HepG2 (cell line): ENCODE measurements at regions not wholly inside any gene's neighbourhood (a gene's known extent, or its start where the extent isn't known, plus 50 kb on each side); places are given as distances from the start of the nearest gene placed in this dataset.

Experiments used
- ATAC-seq: fragments of 200-7000 bp; cut with Tn5 transposase; 3 replicates; pipeline ENCODE4 v1.9.1; 2020; ENCODE audit warnings: mild to moderate bottlenecking, moderate library complexity
- BruUV-seq: library from RNA; stranded (reverse); fragments of 400-500 nt; replicated peaks from 2 replicates; lab custom pipeline; 2021; lab: Mats Ljungman, UMichigan
- CTCF ChIA-PET: fragments of 300-600 bp; formaldehyde crosslinking; extraction: SDS; loops from one replicate; lab custom pipeline; 2021; ENCODE audit warnings: low total read pairs, inconsistent platforms, low intra/inter-chr PET ratio; lab: Yijun Ruan, JAX
- POLR2A ChIA-PET: fragments of 350-600 bp; sonication (Branson Sonifier 250); formaldehyde crosslinking; loops from one replicate; lab custom pipeline; 2020; ENCODE audit warnings: antibody characterized with exemption, inconsistent platforms; lab: Yijun Ruan, JAX
- DNase-seq: peaks from one replicate; pipeline ENCODE4 v3.0.0-alpha.2; 2015; ENCODE audit warnings: low spot score
- FAIRE-seq: peaks from 3 replicates; lab custom pipeline; 2011; peaks lifted over from hg19 to GRCh38; lab: Jason Lieb, UNC
- H2AFZ ChIP-seq: one replicate; pipeline ENCODE4 v1.6.1; 2011; ENCODE audit warnings: low read length, inconsistent platforms
- H3K27ac ChIP-seq: fragments of 300-600 bp; 3 replicates; pipeline ENCODE4 v1.8.0; 2011; ENCODE audit warnings: mixed run types, mild to moderate bottlenecking, mixed read lengths, low read length, inconsistent platforms; ENCODE audit not compliant: insufficient read depth; ENCODE audit errors: extremely low read length
- H3K27me3 ChIP-seq, 2 experiments: fragments of 200-600 bp in 1 of 2; 2 replicates in 1 of 2; 3 replicates in 1 of 2; pipeline versions ENCODE4 v1.6.0 to v1.8.0; 2011; ENCODE audit warnings: low read length in 2 of 2, mild to moderate bottlenecking in 2 of 2, moderate library complexity in 2 of 2, inconsistent platforms in 1 of 2; ENCODE audit not compliant: insufficient read depth in 2 of 2, control insufficient read depth in 1 of 2
- H3K36me3 ChIP-seq, 2 experiments: fragments of 200-600 bp in 1 of 2; replicated peaks in 1 of 2; 2 replicates in 1 of 2; 3 replicates in 1 of 2; pipeline versions ENCODE4 v1.5.1 to v1.8.0; 2011; ENCODE audit warnings: low read length in 2 of 2, inconsistent platforms in 1 of 2; ENCODE audit not compliant: insufficient read depth in 2 of 2, control insufficient read depth in 1 of 2
- H3K4me1 ChIP-seq: 2 replicates; pipeline ENCODE4 v1.5.1; 2012; ENCODE audit warnings: low read length, inconsistent platforms; ENCODE audit not compliant: insufficient read depth
- H3K4me2 ChIP-seq: 2 replicates; pipeline ENCODE4 v1.6.0; 2011; ENCODE audit warnings: low read depth, low read length, inconsistent platforms
- H3K4me3 ChIP-seq, 3 experiments: fragments of 200-600 bp in 1 of 3; sonication (generic), shearing (Covaris generic) in 1 of 3; replicated peaks in 1 of 3; 2 replicates each; pipeline ENCODE4 v1.5.1; 2011 to 2016; ENCODE audit warnings: low read length in 3 of 3, inconsistent platforms in 2 of 3, low read depth in 2 of 3, mild to moderate bottlenecking in 2 of 3, control low read depth in 1 of 3, mixed read lengths in 1 of 3; ENCODE audit not compliant: insufficient read depth in 1 of 3
- H3K79me2 ChIP-seq: one replicate; pipeline ENCODE4 v1.6.1; 2011; ENCODE audit warnings: low read length, inconsistent platforms; ENCODE audit not compliant: insufficient read depth
- H3K9ac ChIP-seq: 2 replicates; pipeline ENCODE4 v1.6.0; 2011; ENCODE audit warnings: mild to moderate bottlenecking, low read depth, low read length, inconsistent platforms; ENCODE audit not compliant: insufficient read depth
- H3K9me3 ChIP-seq: 2 replicates; pipeline ENCODE4 v1.5.1; 2012; ENCODE audit warnings: mild to moderate bottlenecking, low read length
- H4K20me1 ChIP-seq: 2 replicates; pipeline ENCODE4 v1.6.0; 2011; ENCODE audit warnings: inconsistent platforms, mild to moderate bottlenecking, low read length, moderate library complexity; ENCODE audit not compliant: insufficient read depth
- ATF7-NPFF ChIP-seq: sonication (generic); formaldehyde crosslinking; IDR thresholded peaks from 2 replicates; pipeline ENCODE4 v1.8.1; 2023; ENCODE audit warnings: mild to moderate bottlenecking, low read depth, missing genetic modification reagents, moderate library complexity
- KLF16 ChIP-seq, 2 experiments: sonication (generic) in 1 of 2; formaldehyde crosslinking in 1 of 2; IDR thresholded peaks; 2 replicates each; pipeline versions ENCODE4 v1.6.1 to v1.8.0; 2016 to 2023; ENCODE audit warnings: missing genetic modification reagents in 2 of 2, missing compliant biosample characterization in 1 of 2
- PITX1 ChIP-seq: sonication (generic); formaldehyde crosslinking; IDR thresholded peaks from 2 replicates; pipeline ENCODE4 v1.5.1; 2020; ENCODE audit warnings: mild to moderate bottlenecking, missing genetic modification reagents
- RBAK ChIP-seq: sonication (generic); formaldehyde crosslinking; IDR thresholded peaks from 2 replicates; pipeline ENCODE4 v1.5.1; 2020; ENCODE audit warnings: mild to moderate bottlenecking, missing genetic modification reagents
- SNAPC2 ChIP-seq: sonication (generic); formaldehyde crosslinking; IDR thresholded peaks from 2 replicates; pipeline ENCODE4 v1.8.1; 2022; ENCODE audit warnings: mild to moderate bottlenecking, missing genetic modification reagents
- SP140L ChIP-seq: sonication (generic); formaldehyde crosslinking; IDR thresholded peaks from 2 replicates; pipeline ENCODE4 v1.4.0; 2020; ENCODE audit warnings: missing genetic modification reagents, borderline replicate concordance
- TCF7 ChIP-seq: sonication (generic); IDR thresholded peaks from 2 replicates; pipeline ENCODE4 v1.6.1; 2016; ENCODE audit warnings: antibody characterized with exemption, low read depth
- TSC22D2 ChIP-seq: sonication (generic); formaldehyde crosslinking; IDR thresholded peaks from 2 replicates; pipeline ENCODE4 v1.5.1; 2020; ENCODE audit warnings: missing genetic modification reagents, mild to moderate bottlenecking, borderline replicate concordance
- ZBTB25 ChIP-seq: IDR thresholded peaks from 2 replicates; pipeline ENCODE4 v1.6.1; 2018; ENCODE audit warnings: missing genetic modification reagents
- ZNF646 ChIP-seq: sonication (generic); formaldehyde crosslinking; IDR thresholded peaks from 2 replicates; pipeline ENCODE4 v1.9.0; 2021; ENCODE audit warnings: mild to moderate bottlenecking, missing genetic modification reagents
- ZNF780A ChIP-seq: sonication (generic); formaldehyde crosslinking; IDR thresholded peaks from 2 replicates; pipeline ENCODE4 v1.8.0; 2022; ENCODE audit warnings: mild to moderate bottlenecking, missing genetic modification reagents, moderate library complexity
- WGBS: methylation state at CpG from one replicate; pipeline ENCODE4 v1.1.6; 2017; ENCODE audit warnings: low lambda C conversion rate; 5-methylcytosine and 5-hydroxymethylcytosine counted together
- in situ Hi-C: cut with HindIII; loops from 2 replicates; pipeline ENCODE4 v1.10.0; 2017; ENCODE audit warnings: low pct_unique_long_range_greater_than_20kb; ENCODE audit not compliant: extremely low pct_ligation_motif_present
- intact Hi-C: fragments of 100-400 bp; cut with micrococcal nuclease; formaldehyde crosslinking; loops from one replicate; pipeline ENCODE4 v1.10.0; 2022; ENCODE audit not compliant: unreplicated experiment
- TF ChIP-seq, protein P1 (sequence below): sonication (generic); formaldehyde crosslinking; IDR thresholded peaks from 2 replicates; pipeline ENCODE4 v1.4.0; 2020; ENCODE audit warnings: mild to moderate bottlenecking, missing genetic modification reagents
- TF ChIP-seq, protein P2 (sequence below): sonication (generic); formaldehyde crosslinking; IDR thresholded peaks from 2 replicates; pipeline ENCODE4 v1.4.0; 2020; ENCODE audit warnings: mild to moderate bottlenecking, missing genetic modification reagents

GRCh38 chr5:175374166-175374875, 69.7 kb downstream of the DRD1 start:
- in situ Hi-C loops (no loop called here), intact Hi-C loops (no loop called here)
- BruUV-seq: no TSS peak
- Histone ChIP-seq H3K9me3 (no peaks in the 10 kb centered on the region), H3K9ac (no peak overlapping the region), H3K4me2 (no peak overlapping the region), H3K27ac (no peak overlapping the region), H3K4me3 (no peak overlapping the region), H3K79me2 (no peaks in the 10 kb centered on the region), H4K20me1 (no peaks in the 10 kb centered on the region), H3K27me3 (peaks cover 0 to 11% of the 10 kb centered on the region in 2 experiments; a peak in 1 of 5 replicates), H3K36me3 (no peaks in the 10 kb centered on the region), H3K4me1 (no peaks in the 10 kb centered on the region), H2AFZ (no peak overlapping the region)
- DNase-seq: no peak
- ATAC-seq: no peak
- ChIA-PET CTCF (no interaction called here), POLR2A (no interaction called here)
- 9% methylated on average over 2 of the region's 2 CpGs for WGBS
- no peak for FAIRE-seq
- TF ChIP-seq PITX1 (CRISPR knock-in tag): no peak
- no peak for TF ChIP-seq RBAK (CRISPR knock-in tag)
- no peak for TF ChIP-seq TCF7
- TF ChIP-seq ZNF646 (CRISPR knock-in tag): no peak
- TF ChIP-seq ATF7-NPFF (CRISPR knock-in tag): no peak
- TF ChIP-seq SP140L (CRISPR knock-in tag): no peak
- TF ChIP-seq ZNF780A: no peak
- TF ChIP-seq, protein P1, sequence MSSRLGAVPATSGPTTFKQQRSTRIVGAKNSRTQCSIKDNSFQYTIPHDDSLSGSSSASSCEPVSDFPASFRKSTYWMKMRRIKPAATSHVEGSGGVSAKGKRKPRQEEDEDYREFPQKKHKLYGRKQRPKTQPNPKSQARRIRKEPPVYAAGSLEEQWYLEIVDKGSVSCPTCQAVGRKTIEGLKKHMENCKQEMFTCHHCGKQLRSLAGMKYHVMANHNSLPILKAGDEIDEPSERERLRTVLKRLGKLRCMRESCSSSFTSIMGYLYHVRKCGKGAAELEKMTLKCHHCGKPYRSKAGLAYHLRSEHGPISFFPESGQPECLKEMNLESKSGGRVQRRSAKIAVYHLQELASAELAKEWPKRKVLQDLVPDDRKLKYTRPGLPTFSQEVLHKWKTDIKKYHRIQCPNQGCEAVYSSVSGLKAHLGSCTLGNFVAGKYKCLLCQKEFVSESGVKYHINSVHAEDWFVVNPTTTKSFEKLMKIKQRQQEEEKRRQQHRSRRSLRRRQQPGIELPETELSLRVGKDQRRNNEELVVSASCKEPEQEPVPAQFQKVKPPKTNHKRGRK (CRISPR knock-in tag): no peak
- no peak for TF ChIP-seq TSC22D2 (CRISPR knock-in tag)
- TF ChIP-seq SNAPC2 (CRISPR knock-in tag): no peak
- TF ChIP-seq, protein P2, sequence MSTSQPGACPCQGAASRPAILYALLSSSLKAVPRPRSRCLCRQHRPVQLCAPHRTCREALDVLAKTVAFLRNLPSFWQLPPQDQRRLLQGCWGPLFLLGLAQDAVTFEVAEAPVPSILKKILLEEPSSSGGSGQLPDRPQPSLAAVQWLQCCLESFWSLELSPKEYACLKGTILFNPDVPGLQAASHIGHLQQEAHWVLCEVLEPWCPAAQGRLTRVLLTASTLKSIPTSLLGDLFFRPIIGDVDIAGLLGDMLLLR (CRISPR knock-in tag): no peak
- TF ChIP-seq ZBTB25 (CRISPR knock-in tag): no peak
- TF ChIP-seq KLF16 (CRISPR knock-in tag; IDR thresholded peaks at IDR 0.05): no peak
